CD14-positive monocyte (primary cell): ENCODE measurements at regions not wholly inside any gene's neighbourhood (a gene's known extent, or its start where the extent isn't known, plus 50 kb on each side); places are given as distances from the start of the nearest gene placed in this dataset.
"Not testable (repeated sequence)": the region's sequence is repeated elsewhere in the genome, so short reads cannot be mapped to it uniquely, and the experiment has no call there.

Source experiments
- DNase-seq, 3 donors: peaks; one replicate each; pipeline ENCODE4 v3.0.0-alpha.2; 2011 to 2022
- H2AFZ ChIP-seq: 2 replicates; pipeline ENCODE4 v1.6.0; 2012; ENCODE audit warnings: mild to moderate bottlenecking, low read depth, low read length, inconsistent platforms; ENCODE audit not compliant: insufficient read depth, poor library complexity, severe bottlenecking
- H3K27ac ChIP-seq, 2 donors: 1 replicate in 1 of 2; 2 replicates in 1 of 2; pipeline ENCODE4 v1.5.1; 2012 to 2013; ENCODE audit warnings: low read length in 2 of 2, control low read depth in 1 of 2, inconsistent platforms in 1 of 2, low read depth in 1 of 2, mild to moderate bottlenecking in 1 of 2
- H3K27me3 ChIP-seq, 2 donors: one replicate each; pipeline versions ENCODE4 v1.6.0 to v1.6.1; 2011 to 2013; ENCODE audit warnings: low read length in 2 of 2; ENCODE audit not compliant: control insufficient read depth in 2 of 2, insufficient read depth in 2 of 2
- H3K36me3 ChIP-seq, 2 donors: replicated peaks in 1 of 2; 1 replicate in 1 of 2; 2 replicates in 1 of 2; pipeline versions ENCODE4 v1.5.1 to v1.6.1; 2012 to 2013; ENCODE audit warnings: low read length in 2 of 2, control low read depth in 1 of 2, inconsistent platforms in 1 of 2, mild to moderate bottlenecking in 1 of 2; ENCODE audit not compliant: insufficient read depth in 2 of 2, control insufficient read depth in 1 of 2
- H3K4me1 ChIP-seq, 2 donors: 1 replicate in 1 of 2; 2 replicates in 1 of 2; pipeline versions ENCODE4 v1.5.1 to v1.6.1; 2012 to 2013; ENCODE audit warnings: low read length in 2 of 2, control low read depth in 1 of 2, inconsistent platforms in 1 of 2, mild to moderate bottlenecking in 1 of 2, moderate library complexity in 1 of 2; ENCODE audit not compliant: insufficient read depth in 2 of 2, control insufficient read depth in 1 of 2
- H3K4me2 ChIP-seq: replicated peaks from 2 replicates; pipeline ENCODE3; 2012; ENCODE audit warnings: low read length, moderate library complexity, mild to moderate bottlenecking; ENCODE audit not compliant: poor library complexity, severe bottlenecking; ENCODE audit errors: extremely low read depth
- H3K4me3 ChIP-seq, 3 experiments: fragments of 200-600 bp in 1 of 3; sonication (generic) in 1 of 3; replicated peaks in 1 of 3; 1 replicate in 2 of 3; 2 replicates in 1 of 3; pipeline ENCODE4 v1.5.1; 2011 to 2013; ENCODE audit warnings: low read length in 3 of 3, mild to moderate bottlenecking in 3 of 3, control low read depth in 2 of 3, low read depth in 2 of 3, inconsistent platforms in 1 of 3, moderate library complexity in 1 of 3
- H3K79me2 ChIP-seq: 2 replicates; pipeline ENCODE4 v1.6.0; 2012; ENCODE audit warnings: mild to moderate bottlenecking, control low read depth, inconsistent platforms, low read length, moderate library complexity; ENCODE audit not compliant: insufficient read depth
- H3K9ac ChIP-seq: 2 replicates; pipeline ENCODE4 v1.6.0; 2017; ENCODE audit warnings: low read length, mild to moderate bottlenecking; ENCODE audit not compliant: insufficient read depth, poor library complexity, severe bottlenecking
- H3K9me3 ChIP-seq, 2 donors: replicated peaks in 1 of 2; 1 replicate in 1 of 2; 2 replicates in 1 of 2; pipeline versions ENCODE4 v1.5.1 to v1.6.1; 2012 to 2013; ENCODE audit warnings: low read length in 2 of 2, control low read depth in 1 of 2; ENCODE audit not compliant: control insufficient read depth in 1 of 2, insufficient read depth in 1 of 2
- H4K20me1 ChIP-seq: 2 replicates; pipeline ENCODE4 v1.6.0; 2012; ENCODE audit warnings: mild to moderate bottlenecking, low read length, control low read depth, moderate library complexity; ENCODE audit not compliant: insufficient read depth
- H3K27ac Mint-ChIP-seq, 7 donors: one replicate each; pipeline ENCODE4 v1.8.0; 2020; ENCODE audit warnings: mild to moderate bottlenecking in 7 of 7, mixed read lengths in 7 of 7, moderate library complexity in 6 of 7, inconsistent platforms in 2 of 7
- H3K27me3 Mint-ChIP-seq, 3 donors: one replicate each; pipeline ENCODE4 v1.8.0; 2021 to 2022; ENCODE audit warnings: low read depth in 3 of 3, mild to moderate bottlenecking in 3 of 3, mixed read lengths in 3 of 3, moderate library complexity in 3 of 3, inconsistent platforms in 1 of 3
- H3K36me3 Mint-ChIP-seq, 2 donors: one replicate each; pipeline ENCODE4 v1.8.0; 2020; ENCODE audit warnings: mixed read lengths in 2 of 2, inconsistent platforms in 1 of 2, mild to moderate bottlenecking in 1 of 2
- H3K4me1 Mint-ChIP-seq: one replicate; pipeline ENCODE4 v1.8.0; 2020; ENCODE audit warnings: mild to moderate bottlenecking, mixed read lengths
- H3K4me3 Mint-ChIP-seq, 2 donors: one replicate each; pipeline ENCODE4 v1.8.0; 2020; ENCODE audit warnings: mild to moderate bottlenecking in 2 of 2, mixed read lengths in 2 of 2, moderate library complexity in 1 of 2
- H3K9me3 Mint-ChIP-seq, 7 donors: one replicate each; pipeline ENCODE4 v1.8.0; 2020 to 2022; ENCODE audit warnings: mixed read lengths in 7 of 7, mild to moderate bottlenecking in 6 of 7, moderate library complexity in 6 of 7, inconsistent platforms in 2 of 7
- WGBS: methylation state at CpG from one replicate; pipeline ENCODE4 v1.1.5; 2013; ENCODE audit warnings: missing lambda C conversion rate; ENCODE audit not compliant: insufficient coverage; 5-methylcytosine and 5-hydroxymethylcytosine counted together
- intact Hi-C, 2 donors: fragments of 100-400 bp; cut with micrococcal nuclease; formaldehyde crosslinking; loops; one replicate each; pipeline versions ENCODE4 v1.15.0 to v1.15.1; 2023
- TF ChIP-seq, protein P1 (sequence below): fragments of 200-600 bp; IDR thresholded peaks from one replicate; pipeline ENCODE4 v1.8.0; 2022; ENCODE audit warnings: antibody characterized with exemption, mild to moderate bottlenecking

GRCh38 chr6:164741938-164742451, 567.4 kb downstream of the C6orf118 start:
- Histone ChIP-seq H3K79me2 (no peaks in the 10 kb centered on the region), H2AFZ (no peak overlapping the region), H3K9me3 (peaks cover 27 to 41% of the 10 kb centered on the region in 2 donors), H3K4me1 (no peaks in the 10 kb centered on the region), H3K27me3 (no peaks in the 10 kb centered on the region), H3K4me2 (no peak overlapping the region), H4K20me1 (no peaks in the 10 kb centered on the region), H3K9ac (no peak overlapping the region), H3K27ac (no peak overlapping the region), H3K36me3 (no peaks in the 10 kb centered on the region), H3K4me3 (no peak overlapping the region)
- WGBS, result 73% methylated on average over 3 of the region's 3 CpGs
- TF ChIP-seq, protein P1, sequence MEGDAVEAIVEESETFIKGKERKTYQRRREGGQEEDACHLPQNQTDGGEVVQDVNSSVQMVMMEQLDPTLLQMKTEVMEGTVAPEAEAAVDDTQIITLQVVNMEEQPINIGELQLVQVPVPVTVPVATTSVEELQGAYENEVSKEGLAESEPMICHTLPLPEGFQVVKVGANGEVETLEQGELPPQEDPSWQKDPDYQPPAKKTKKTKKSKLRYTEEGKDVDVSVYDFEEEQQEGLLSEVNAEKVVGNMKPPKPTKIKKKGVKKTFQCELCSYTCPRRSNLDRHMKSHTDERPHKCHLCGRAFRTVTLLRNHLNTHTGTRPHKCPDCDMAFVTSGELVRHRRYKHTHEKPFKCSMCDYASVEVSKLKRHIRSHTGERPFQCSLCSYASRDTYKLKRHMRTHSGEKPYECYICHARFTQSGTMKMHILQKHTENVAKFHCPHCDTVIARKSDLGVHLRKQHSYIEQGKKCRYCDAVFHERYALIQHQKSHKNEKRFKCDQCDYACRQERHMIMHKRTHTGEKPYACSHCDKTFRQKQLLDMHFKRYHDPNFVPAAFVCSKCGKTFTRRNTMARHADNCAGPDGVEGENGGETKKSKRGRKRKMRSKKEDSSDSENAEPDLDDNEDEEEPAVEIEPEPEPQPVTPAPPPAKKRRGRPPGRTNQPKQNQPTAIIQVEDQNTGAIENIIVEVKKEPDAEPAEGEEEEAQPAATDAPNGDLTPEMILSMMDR, result no peak
- H3K4me3 Mint-ChIP-seq, result no peak overlapping the region
- no peak for DNase-seq
- no peaks in the 10 kb centered on the region for H3K4me1 Mint-ChIP-seq
- peaks cover 7 to 30% (median 14%) of the 10 kb centered on the region in 7 donors for H3K9me3 Mint-ChIP-seq
- intact Hi-C loops, result no loop called here
- no peaks in the 10 kb centered on the region for H3K36me3 Mint-ChIP-seq
- no peak overlapping the region for H3K27ac Mint-ChIP-seq
- H3K27me3 Mint-ChIP-seq, result no peaks in the 10 kb centered on the region

DNA sequence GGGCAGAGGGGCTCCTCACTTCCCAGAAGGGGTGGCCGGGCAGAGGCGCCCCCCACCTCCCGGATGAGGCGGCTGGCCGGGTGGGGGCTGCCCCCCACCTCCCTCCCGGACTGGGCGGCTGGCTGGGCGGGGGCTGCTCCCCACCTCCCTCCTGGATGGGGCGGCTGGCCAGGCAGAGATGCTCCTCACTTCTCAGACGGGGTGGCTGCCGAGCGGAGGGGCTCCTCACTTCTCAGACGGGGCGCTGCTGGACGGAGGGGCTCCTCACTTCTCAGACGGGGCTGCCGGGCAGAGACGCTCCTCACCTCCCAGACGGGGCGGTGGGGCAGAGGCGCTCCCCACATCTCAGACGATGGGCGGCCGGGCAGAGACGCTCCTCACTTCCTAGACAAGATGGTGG, 573.3 kb downstream of the C6orf118 start:
- H3K27ac Mint-ChIP-seq, H3K36me3 Mint-ChIP-seq, H3K27me3 Mint-ChIP-seq, H3K79me2 ChIP-seq, H3K4me1 Mint-ChIP-seq, intact Hi-C loops, H3K27me3 ChIP-seq, H3K36me3 ChIP-seq, H3K4me3 ChIP-seq, H4K20me1 ChIP-seq, H3K27ac ChIP-seq, H2AFZ ChIP-seq, H3K4me2 ChIP-seq, H3K4me1 ChIP-seq, H3K9ac ChIP-seq, DNase-seq, H3K4me3 Mint-ChIP-seq: not testable (repeated sequence)
- WGBS, result 96% methylated on average over 14 of the region's 25 CpGs
- peaks cover 14 to 26% of the 10 kb centered on the region in 2 donors for H3K9me3 ChIP-seq
- H3K9me3 Mint-ChIP-seq, result peaks cover 7 to 33% (median 18%) of the 10 kb centered on the region in 7 donors
